ENCODE measurements at regions not wholly inside any gene's neighbourhood (a gene's known extent, or its start where the extent isn't known, plus 50 kb on each side); places are given as distances from the start of the nearest gene placed in this dataset.

DNA sequence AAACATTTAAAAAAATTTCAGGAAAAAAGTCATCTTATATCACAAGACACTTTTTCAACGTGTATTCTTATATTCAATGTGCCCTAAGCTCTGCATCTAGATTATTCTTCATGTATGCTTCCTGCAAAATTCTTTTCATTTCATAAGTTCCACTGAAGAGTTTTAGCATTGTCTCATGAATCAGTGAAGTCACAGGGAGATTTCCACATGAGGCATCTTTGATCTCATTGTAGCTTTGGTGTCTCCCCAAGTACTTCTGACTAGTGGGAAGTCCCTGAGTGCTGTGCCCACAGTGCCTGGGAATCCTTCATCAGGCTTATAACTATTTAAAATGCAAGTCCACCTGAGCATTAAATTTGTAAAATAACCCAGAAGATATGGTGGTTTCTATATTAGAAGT is 123.8 kb downstream of the MAD2L1 start:
- no peak overlapping the region for H3K27ac Mint-ChIP-seq (ENCODE audit: unreplicated experiment)
- H3K36me3 Mint-ChIP-seq (ENCODE audit: low read depth) = no peaks in the 10 kb centered on the region
- TF ChIP-seq, protein P1, sequence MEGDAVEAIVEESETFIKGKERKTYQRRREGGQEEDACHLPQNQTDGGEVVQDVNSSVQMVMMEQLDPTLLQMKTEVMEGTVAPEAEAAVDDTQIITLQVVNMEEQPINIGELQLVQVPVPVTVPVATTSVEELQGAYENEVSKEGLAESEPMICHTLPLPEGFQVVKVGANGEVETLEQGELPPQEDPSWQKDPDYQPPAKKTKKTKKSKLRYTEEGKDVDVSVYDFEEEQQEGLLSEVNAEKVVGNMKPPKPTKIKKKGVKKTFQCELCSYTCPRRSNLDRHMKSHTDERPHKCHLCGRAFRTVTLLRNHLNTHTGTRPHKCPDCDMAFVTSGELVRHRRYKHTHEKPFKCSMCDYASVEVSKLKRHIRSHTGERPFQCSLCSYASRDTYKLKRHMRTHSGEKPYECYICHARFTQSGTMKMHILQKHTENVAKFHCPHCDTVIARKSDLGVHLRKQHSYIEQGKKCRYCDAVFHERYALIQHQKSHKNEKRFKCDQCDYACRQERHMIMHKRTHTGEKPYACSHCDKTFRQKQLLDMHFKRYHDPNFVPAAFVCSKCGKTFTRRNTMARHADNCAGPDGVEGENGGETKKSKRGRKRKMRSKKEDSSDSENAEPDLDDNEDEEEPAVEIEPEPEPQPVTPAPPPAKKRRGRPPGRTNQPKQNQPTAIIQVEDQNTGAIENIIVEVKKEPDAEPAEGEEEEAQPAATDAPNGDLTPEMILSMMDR (conservative IDR thresholded peaks at IDR 0.05) = no peak
- H3K27me3 Mint-ChIP-seq (ENCODE audit: low read depth) = no peaks in the 10 kb centered on the region
- no peak for DNase-seq (ENCODE audit: low read depth, low spot score)
- H3K4me1 Mint-ChIP-seq = peaks cover 3% of the 10 kb centered on the region
- H3K9me3 Mint-ChIP-seq = no peaks in the 10 kb centered on the region
- no peak overlapping the region for H3K4me3 Mint-ChIP-seq

DNA sequence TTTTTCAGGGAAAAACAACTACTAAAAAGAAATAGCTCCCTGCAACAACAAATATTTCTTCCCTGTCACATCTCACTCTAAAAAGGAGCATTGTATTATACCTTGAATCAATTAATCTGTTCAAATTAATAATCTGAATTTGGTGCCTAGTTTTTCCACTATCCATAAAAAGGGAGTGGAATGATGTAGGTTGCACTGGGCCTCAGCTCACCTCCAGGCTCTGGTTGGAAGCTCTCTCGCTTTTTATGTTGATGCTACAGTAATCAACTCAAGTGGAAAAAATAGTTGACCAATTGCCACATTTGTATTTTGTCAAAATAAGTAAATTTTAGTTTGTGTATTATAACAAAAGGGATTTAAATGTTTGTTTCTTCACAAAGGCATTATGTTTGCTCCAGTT is 126.1 kb downstream of the MAD2L1 start:
- no peak for DNase-seq (ENCODE audit: low read depth, low spot score)
- TF ChIP-seq, protein P1 (conservative IDR thresholded peaks at IDR 0.05) = no peak
- H3K4me3 Mint-ChIP-seq = no peak overlapping the region
- H3K27me3 Mint-ChIP-seq (ENCODE audit: low read depth) = no peaks in the 10 kb centered on the region
- no peaks in the 10 kb centered on the region for H3K36me3 Mint-ChIP-seq (ENCODE audit: low read depth)
- H3K4me1 Mint-ChIP-seq = peaks cover 3% of the 10 kb centered on the region
- no peaks in the 10 kb centered on the region for H3K9me3 Mint-ChIP-seq
- no peak overlapping the region for H3K27ac Mint-ChIP-seq (ENCODE audit: unreplicated experiment)

GRCh38 chr4:119939071-119939995 is 127.3 kb downstream of the MAD2L1 start:
- Mint-ChIP-seq H3K4me3 (no peak overlapping the region), H3K27ac (ENCODE audit: unreplicated experiment) (no peak overlapping the region), H3K36me3 (ENCODE audit: low read depth) (no peaks in the 10 kb centered on the region), H3K4me1 (peaks cover 3% of the 10 kb centered on the region), H3K9me3 (no peaks in the 10 kb centered on the region), H3K27me3 (ENCODE audit: low read depth) (no peaks in the 10 kb centered on the region)
- TF ChIP-seq, protein P1 (conservative IDR thresholded peaks at IDR 0.05) = no peak
- no peak for DNase-seq (ENCODE audit: low read depth, low spot score)

GRCh38 chr4:119937746-119938145 is 128.9 kb downstream of the MAD2L1 start:
- no peak for DNase-seq (ENCODE audit: low read depth, low spot score)
- Mint-ChIP-seq H3K4me3 (no peak overlapping the region), H3K27ac (ENCODE audit: unreplicated experiment) (no peak overlapping the region), H3K27me3 (ENCODE audit: low read depth) (no peaks in the 10 kb centered on the region), H3K36me3 (ENCODE audit: low read depth) (peaks cover 3% of the 10 kb centered on the region), H3K4me1 (peaks cover 3% of the 10 kb centered on the region), H3K9me3 (no peaks in the 10 kb centered on the region)
- TF ChIP-seq, protein P1 (conservative IDR thresholded peaks at IDR 0.05) = no peak

DNA sequence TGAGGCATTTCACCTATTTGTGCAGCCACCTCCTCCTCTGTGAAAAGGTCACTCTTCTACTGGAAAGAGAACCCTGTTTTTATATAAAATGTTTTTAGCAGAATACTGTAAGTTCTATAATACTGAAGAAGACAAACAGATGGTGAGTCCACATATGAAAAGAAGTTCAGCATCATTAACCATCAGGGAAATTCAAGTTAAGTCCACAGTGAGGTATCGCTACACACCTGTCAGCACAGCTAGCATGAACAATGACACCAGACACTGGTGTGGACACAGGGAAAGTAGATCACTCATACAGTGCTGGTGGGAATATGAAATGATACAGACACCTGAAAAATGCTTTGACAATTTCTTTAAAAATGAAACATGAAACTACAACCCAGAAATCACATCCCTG is 133.0 kb downstream of the MAD2L1 start:
- Mint-ChIP-seq H3K4me3 (no peak overlapping the region), H3K27ac (ENCODE audit: unreplicated experiment) (no peak overlapping the region), H3K27me3 (ENCODE audit: low read depth) (no peaks in the 10 kb centered on the region), H3K9me3 (no peaks in the 10 kb centered on the region), H3K36me3 (ENCODE audit: low read depth) (peaks cover 3% of the 10 kb centered on the region), H3K4me1 (no peaks in the 10 kb centered on the region)
- no peak for DNase-seq (ENCODE audit: low read depth, low spot score)
- TF ChIP-seq, protein P1 (conservative IDR thresholded peaks at IDR 0.05) = no peak

All from neural crest cell (in vitro differentiated cells).